Mesothelial cell of epicardium (in vitro differentiated cells): ENCODE measurements at regions not wholly inside any gene's neighbourhood (a gene's known extent, or its start where the extent isn't known, plus 50 kb on each side); places are given as distances from the start of the nearest gene placed in this dataset.

Experiments used
- DNase-seq, 2 experiments: peaks; one replicate each; pipeline ENCODE4 v3.0.0; 2021; ENCODE audit warnings: low spot score in 2 of 2; ENCODE audit not compliant: unreplicated experiment in 2 of 2
- H3K27ac Mint-ChIP-seq: 2 replicates; pipeline ENCODE4 v1.8.0; 2021; ENCODE audit warnings: mixed read lengths
- H3K27me3 Mint-ChIP-seq: 2 replicates; pipeline ENCODE4 v1.8.0; 2021; ENCODE audit warnings: low read depth, mixed read lengths
- H3K36me3 Mint-ChIP-seq: 2 replicates; pipeline ENCODE4 v1.8.0; 2021; ENCODE audit warnings: mixed read lengths
- H3K4me1 Mint-ChIP-seq: 2 replicates; pipeline ENCODE4 v1.8.0; 2021; ENCODE audit warnings: mixed read lengths
- H3K4me3 Mint-ChIP-seq: 2 replicates; pipeline ENCODE4 v1.8.0; 2021; ENCODE audit warnings: mild to moderate bottlenecking, moderate library complexity, mixed read lengths
- H3K9me3 Mint-ChIP-seq: 2 replicates; pipeline ENCODE4 v1.8.0; 2021; ENCODE audit warnings: mixed read lengths
- CTCF ChIP-seq: fragments of 200-600 bp; sonication (generic); IDR thresholded peaks from one replicate; pipeline ENCODE4 v1.5.0; 2021; ENCODE audit warnings: antibody characterized with exemption; ENCODE audit not compliant: unreplicated experiment

DNA sequence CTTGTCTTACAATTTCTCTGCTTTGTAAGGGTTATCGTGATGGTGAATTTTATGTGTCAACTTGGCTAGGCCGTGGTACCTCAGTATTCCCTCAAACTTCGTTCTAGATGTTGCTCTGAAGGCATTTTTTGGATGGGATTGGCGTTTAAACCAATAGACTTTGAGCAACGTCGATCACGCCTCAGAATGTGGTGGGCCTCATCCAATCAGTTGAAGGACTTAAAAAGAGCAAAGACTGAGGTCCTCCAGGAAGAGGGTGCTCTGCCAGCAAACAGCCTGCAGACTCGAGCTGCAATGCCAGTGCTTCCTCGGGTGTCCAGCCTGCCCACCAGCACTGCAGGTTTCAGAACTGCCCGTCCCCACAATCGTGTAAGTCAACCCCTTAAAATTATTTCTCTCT lies 145.8 kb upstream of the SALL3 start:
- H3K4me1 Mint-ChIP-seq: no peaks in the 10 kb centered on the region
- TF ChIP-seq CTCF: no peak
- peaks cover 10% of the 10 kb centered on the region for H3K27me3 Mint-ChIP-seq
- no peak overlapping the region for H3K27ac Mint-ChIP-seq
- no peak overlapping the region for H3K4me3 Mint-ChIP-seq
- no peaks in the 10 kb centered on the region for H3K36me3 Mint-ChIP-seq
- no peak for DNase-seq
- H3K9me3 Mint-ChIP-seq: no peaks in the 10 kb centered on the region

DNA sequence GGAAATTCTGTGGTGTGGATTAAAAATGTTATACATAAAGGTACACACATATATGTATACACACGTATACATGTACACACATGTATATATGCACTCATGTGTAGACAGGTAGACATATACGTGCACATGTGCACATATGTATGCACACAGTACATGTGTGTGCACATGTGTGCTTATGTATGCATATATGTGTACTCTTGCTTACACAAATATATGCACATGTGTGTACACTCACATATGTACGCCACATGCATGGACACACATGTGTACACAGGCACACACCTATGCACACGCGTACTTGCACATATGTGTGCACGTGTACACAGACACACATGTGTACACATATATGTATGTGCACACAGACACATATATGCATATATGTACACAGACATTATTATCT lies 142.8 kb upstream of the SALL3 start:
- Mint-ChIP-seq H3K36me3 (no peaks in the 10 kb centered on the region), H3K9me3 (no peaks in the 10 kb centered on the region), H3K4me1 (no peaks in the 10 kb centered on the region), H3K27ac (no peak overlapping the region), H3K27me3 (peaks cover 6% of the 10 kb centered on the region), H3K4me3 (no peak overlapping the region)
- TF ChIP-seq CTCF: no peak
- DNase-seq: no peak

- no peak for DNase-seq
- no peak overlapping the region for H3K4me3 Mint-ChIP-seq
- peaks cover 6% of the 10 kb centered on the region for H3K27me3 Mint-ChIP-seq
- no peak for TF ChIP-seq CTCF
- no peak overlapping the region for H3K27ac Mint-ChIP-seq
- no peaks in the 10 kb centered on the region for H3K36me3 Mint-ChIP-seq
- H3K4me1 Mint-ChIP-seq: no peaks in the 10 kb centered on the region
- H3K9me3 Mint-ChIP-seq: no peaks in the 10 kb centered on the region
Observed at GRCh38 chr18:78837754-78838153, 141.9 kb upstream of the SALL3 start.

- Mint-ChIP-seq H3K27ac (no peak overlapping the region), H3K4me1 (no peaks in the 10 kb centered on the region), H3K27me3 (peaks cover 3% of the 10 kb centered on the region), H3K36me3 (no peaks in the 10 kb centered on the region), H3K9me3 (peaks cover 3% of the 10 kb centered on the region), H3K4me3 (no peak overlapping the region)
- TF ChIP-seq CTCF: no peak
- DNase-seq: no peak
Observed at GRCh38 chr18:78838183-78838582, 141.4 kb upstream of the SALL3 start.

GRCh38 chr18:78849046-78849445 lies 130.6 kb upstream of the SALL3 start:
- peaks cover 46% of the 10 kb centered on the region for H3K9me3 Mint-ChIP-seq
- no peaks in the 10 kb centered on the region for H3K36me3 Mint-ChIP-seq
- no peak overlapping the region for H3K4me3 Mint-ChIP-seq
- TF ChIP-seq CTCF: no peak
- no peak for DNase-seq
- no peak overlapping the region for H3K27ac Mint-ChIP-seq
- peaks cover 8% of the 10 kb centered on the region for H3K27me3 Mint-ChIP-seq
- H3K4me1 Mint-ChIP-seq: no peaks in the 10 kb centered on the region

DNA sequence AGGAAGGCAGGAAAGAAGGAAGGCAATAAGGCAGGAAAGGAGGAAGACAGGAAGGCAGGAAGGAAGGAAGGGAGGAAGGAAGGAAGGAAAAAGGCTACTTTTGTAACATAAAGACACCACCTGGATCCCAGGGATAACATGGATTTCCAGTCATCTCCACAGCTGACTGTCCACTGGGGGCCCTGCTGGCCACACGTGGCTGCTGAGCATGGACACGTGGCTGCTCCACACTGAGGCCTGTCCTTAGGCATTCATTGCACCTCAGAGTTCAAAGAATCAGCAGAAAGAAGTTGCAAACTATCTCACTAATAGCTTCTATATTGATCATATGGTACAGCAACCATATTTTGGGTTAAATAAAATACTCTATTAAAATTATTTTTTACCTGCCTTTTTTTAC lies 130.2 kb upstream of the SALL3 start:
- H3K27me3 Mint-ChIP-seq: peaks cover 8% of the 10 kb centered on the region
- DNase-seq: no peak
- TF ChIP-seq CTCF: no peak
- H3K4me1 Mint-ChIP-seq: no peaks in the 10 kb centered on the region
- peaks cover 43% of the 10 kb centered on the region for H3K9me3 Mint-ChIP-seq
- H3K36me3 Mint-ChIP-seq: no peaks in the 10 kb centered on the region
- no peak overlapping the region for H3K27ac Mint-ChIP-seq
- no peak overlapping the region for H3K4me3 Mint-ChIP-seq
